GM12865 (cell line): ENCODE measurements at regions not wholly inside any gene's neighbourhood (a gene's known extent, or its start where the extent isn't known, plus 50 kb on each side); places are given as distances from the start of the nearest gene placed in this dataset.
"Not testable (repeated sequence)": the region's sequence is repeated elsewhere in the genome, so short reads cannot be mapped to it uniquely, and the experiment has no call there.

Experiments used
- DNase-seq: peaks from one replicate; pipeline ENCODE4 v3.0.0; 2010; ENCODE audit warnings: low read depth
- H3K4me3 ChIP-seq: 2 replicates; pipeline ENCODE4 v1.5.1; 2011; ENCODE audit warnings: mild to moderate bottlenecking, low read depth, low read length, control low read depth
- CTCF ChIP-seq: IDR thresholded peaks from 2 replicates; pipeline ENCODE4 v1.5.1; 2011; ENCODE audit warnings: low read length, control low read depth, low read depth, inconsistent platforms; ENCODE audit not compliant: insufficient read depth; ENCODE audit errors: missing control alignments

- H3K4me3 ChIP-seq: no peak overlapping the region
- no peak for TF ChIP-seq CTCF
- DNase-seq: no peak
Observed at GRCh38 chr5:176131771-176132170, 106.5 kb upstream of the SIMC1 start.

- no peak overlapping the region for H3K4me3 ChIP-seq
- TF ChIP-seq CTCF: no peak
- no peak for DNase-seq
Observed at GRCh38 chr5:176132471-176133288, 105.5 kb upstream of the SIMC1 start.

GRCh38 chr5:176133289-176133870 lies 104.8 kb upstream of the SIMC1 start:
- no peak overlapping the region for H3K4me3 ChIP-seq
- DNase-seq: no peak

GRCh38 chr5:176133877-176134276 lies 104.3 kb upstream of the SIMC1 start:
- H3K4me3 ChIP-seq: no peak overlapping the region

More at GRCh38 chr5:176133289-176133870, 104.8 kb upstream of the SIMC1 start:
- TF ChIP-seq CTCF: no peak

GRCh38 chr5:176134529-176135223 lies 103.5 kb upstream of the SIMC1 start:
- H3K4me3 ChIP-seq: no peak overlapping the region
- no peak for TF ChIP-seq CTCF
- DNase-seq: no peak

More at GRCh38 chr5:176133877-176134276, 104.3 kb upstream of the SIMC1 start:
- no peak for DNase-seq
- TF ChIP-seq CTCF: no peak

GRCh38 chr5:176140138-176140537 lies 98.1 kb upstream of the SIMC1 start:
- H3K4me3 ChIP-seq: not testable (repeated sequence)
- DNase-seq: peak; percentile 36

- H3K4me3 ChIP-seq: no peak overlapping the region
- DNase-seq: no peak
- no peak for TF ChIP-seq CTCF
Observed at GRCh38 chr5:176144508-176144907, 93.7 kb upstream of the SIMC1 start.

GRCh38 chr5:176149948-176150347 lies 88.3 kb upstream of the SIMC1 start:
- H3K4me3 ChIP-seq, DNase-seq: not testable (repeated sequence)
